ENCODE measurements at regions not wholly inside any gene's neighbourhood (a gene's known extent, or its start where the extent isn't known, plus 50 kb on each side); places are given as distances from the start of the nearest gene placed in this dataset.

DNA sequence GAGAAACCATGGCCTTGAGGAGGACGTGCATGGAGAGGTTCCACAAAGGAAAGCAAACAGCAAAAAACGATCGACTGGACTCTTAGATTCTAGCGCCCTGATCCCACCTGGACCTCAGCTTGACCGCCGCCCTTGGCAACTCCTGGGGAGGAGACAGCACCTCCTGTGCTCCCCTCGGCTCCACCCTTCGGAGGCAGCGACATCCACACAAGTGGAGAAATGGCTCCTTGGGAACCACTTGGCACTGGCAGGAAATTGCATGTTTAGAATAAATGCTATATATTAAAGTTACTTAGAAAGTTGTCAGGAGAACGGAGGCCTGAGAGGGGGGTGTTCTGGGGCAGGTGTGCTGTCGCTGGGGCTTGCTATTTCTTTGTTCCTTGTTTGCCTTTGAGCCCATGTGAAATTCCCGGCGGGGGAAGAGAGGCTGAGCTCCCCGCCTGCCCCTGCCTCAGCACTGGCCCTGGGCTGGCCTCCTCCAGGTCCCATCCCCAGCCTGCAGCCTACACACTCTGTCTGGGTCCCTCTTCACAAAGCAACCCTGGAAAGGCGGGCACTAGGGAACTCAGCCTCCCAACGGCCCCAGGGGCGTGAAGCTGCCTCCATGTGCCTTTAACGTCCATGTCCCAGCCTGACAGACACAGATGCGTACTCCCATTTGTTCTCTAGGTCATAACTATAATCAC lies 395.3 kb downstream of the BRD1 start:
- TF ChIP-seq, protein P1, sequence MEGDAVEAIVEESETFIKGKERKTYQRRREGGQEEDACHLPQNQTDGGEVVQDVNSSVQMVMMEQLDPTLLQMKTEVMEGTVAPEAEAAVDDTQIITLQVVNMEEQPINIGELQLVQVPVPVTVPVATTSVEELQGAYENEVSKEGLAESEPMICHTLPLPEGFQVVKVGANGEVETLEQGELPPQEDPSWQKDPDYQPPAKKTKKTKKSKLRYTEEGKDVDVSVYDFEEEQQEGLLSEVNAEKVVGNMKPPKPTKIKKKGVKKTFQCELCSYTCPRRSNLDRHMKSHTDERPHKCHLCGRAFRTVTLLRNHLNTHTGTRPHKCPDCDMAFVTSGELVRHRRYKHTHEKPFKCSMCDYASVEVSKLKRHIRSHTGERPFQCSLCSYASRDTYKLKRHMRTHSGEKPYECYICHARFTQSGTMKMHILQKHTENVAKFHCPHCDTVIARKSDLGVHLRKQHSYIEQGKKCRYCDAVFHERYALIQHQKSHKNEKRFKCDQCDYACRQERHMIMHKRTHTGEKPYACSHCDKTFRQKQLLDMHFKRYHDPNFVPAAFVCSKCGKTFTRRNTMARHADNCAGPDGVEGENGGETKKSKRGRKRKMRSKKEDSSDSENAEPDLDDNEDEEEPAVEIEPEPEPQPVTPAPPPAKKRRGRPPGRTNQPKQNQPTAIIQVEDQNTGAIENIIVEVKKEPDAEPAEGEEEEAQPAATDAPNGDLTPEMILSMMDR (IDR thresholded peaks at IDR 0.05) = no peak
- no peak for TF ChIP-seq POLR2A (IDR thresholded peaks at IDR 0.05)

Data from tibial nerve (tissue), 3 donors.